Transverse colon (tissue), 4 donors: ENCODE measurements at regions not wholly inside any gene's neighbourhood (a gene's known extent, or its start where the extent isn't known, plus 50 kb on each side); places are given as distances from the start of the nearest gene placed in this dataset.

Experiments used
- DNase-seq: peaks from one replicate; pipeline ENCODE4 v3.0.0-alpha.2; 2019
- H3K27ac ChIP-seq, 4 donors: fragments of 200-600 bp; sonication (generic); 2 replicates each; pipeline ENCODE4 v1.5.1; 2016 to 2018; ENCODE audit warnings: inconsistent platforms in 4 of 4
- H3K27me3 ChIP-seq: fragments of 200-600 bp; sonication (generic); 2 replicates; pipeline ENCODE4 v1.5.1; 2017; ENCODE audit warnings: inconsistent platforms
- H3K36me3 ChIP-seq, 4 donors: fragments of 200-600 bp; sonication (generic); 2 replicates each; pipeline ENCODE4 v1.5.1; 2017 to 2019; ENCODE audit warnings: inconsistent platforms in 4 of 4
- H3K4me1 ChIP-seq, 4 donors: fragments of 200-600 bp; sonication (generic); 2 replicates each; pipeline ENCODE4 v1.5.1; 2017 to 2020; ENCODE audit warnings: inconsistent platforms in 4 of 4
- H3K4me3 ChIP-seq, 4 donors: fragments of 200-600 bp; sonication (generic); 1 replicate in 1 of 4; 2 replicates in 3 of 4; pipeline versions ENCODE4 v1.5.1 to v1.6.1; 2017 to 2019; ENCODE audit warnings: inconsistent platforms in 4 of 4
- H3K9me3 ChIP-seq, 2 donors: fragments of 200-600 bp; sonication (generic); 2 replicates each; pipeline ENCODE4 v1.5.1; 2017 to 2019; ENCODE audit warnings: inconsistent platforms in 2 of 2
- EP300 ChIP-seq: sonication (generic); formaldehyde crosslinking; IDR thresholded peaks from one replicate; pipeline ENCODE4 v1.6.1; 2017; ENCODE audit warnings: antibody characterized with exemption, low read depth
- POLR2A ChIP-seq: fragments of 450-650 bp; IDR thresholded peaks from one replicate; pipeline ENCODE4 v1.6.1; 2016; ENCODE audit warnings: antibody characterized with exemption, mild to moderate bottlenecking, moderate library complexity
- POLR2AphosphoS5 ChIP-seq, 3 donors: sonication (generic); formaldehyde crosslinking; IDR thresholded peaks; one replicate each; pipeline ENCODE4 v1.6.1; 2016; ENCODE audit warnings: antibody characterized with exemption in 3 of 3
- WGBS, 2 donors: methylation state at CpG; one replicate each; pipeline ENCODE4 v1.1.5; 2018; ENCODE audit warnings: low coverage in 1 of 2; 5-methylcytosine and 5-hydroxymethylcytosine counted together
- in situ Hi-C, 4 donors: fragments of 200-750 bp; cut with MboI; loops; one replicate each; pipeline versions ENCODE4 v1.15.0 to v1.15.1; 2017; ENCODE audit warnings: low sequenced_read_pairs in 3 of 4, low pct_ligation_motif_present in 1 of 4, low pct_unique_long_range_greater_than_20kb in 1 of 4
- intact Hi-C: fragments of 100-400 bp; cut with DNase I; formaldehyde crosslinking; loops from one replicate; pipeline ENCODE4 v1.15.1; 2023; ENCODE audit warnings: low total_unique reads
- TF ChIP-seq, protein P1 (sequence below), 5 experiments: fragments of 200-600 bp in 3 of 5; fragments of 450-650 bp in 2 of 5; sonication (generic) in 3 of 5; IDR thresholded peaks; 1 replicate in 2 of 5; 2 replicates in 3 of 5; pipeline ENCODE4 v1.5.1; 2016 to 2017; ENCODE audit warnings: antibody characterized with exemption in 5 of 5, inconsistent platforms in 3 of 5, mild to moderate bottlenecking in 2 of 5, moderate library complexity in 1 of 5

GRCh38 chr2:134774786-134775641 is 56.2 kb upstream of the TMEM163 start:
- Histone ChIP-seq H3K27me3 (no peaks in the 10 kb centered on the region), H3K36me3 (no peaks in the 10 kb centered on the region), H3K27ac (no peak overlapping the region), H3K4me3 (no peak overlapping the region), H3K4me1 (no peaks in the 10 kb centered on the region), H3K9me3 (no peaks in the 10 kb centered on the region)
- TF ChIP-seq, protein P1, sequence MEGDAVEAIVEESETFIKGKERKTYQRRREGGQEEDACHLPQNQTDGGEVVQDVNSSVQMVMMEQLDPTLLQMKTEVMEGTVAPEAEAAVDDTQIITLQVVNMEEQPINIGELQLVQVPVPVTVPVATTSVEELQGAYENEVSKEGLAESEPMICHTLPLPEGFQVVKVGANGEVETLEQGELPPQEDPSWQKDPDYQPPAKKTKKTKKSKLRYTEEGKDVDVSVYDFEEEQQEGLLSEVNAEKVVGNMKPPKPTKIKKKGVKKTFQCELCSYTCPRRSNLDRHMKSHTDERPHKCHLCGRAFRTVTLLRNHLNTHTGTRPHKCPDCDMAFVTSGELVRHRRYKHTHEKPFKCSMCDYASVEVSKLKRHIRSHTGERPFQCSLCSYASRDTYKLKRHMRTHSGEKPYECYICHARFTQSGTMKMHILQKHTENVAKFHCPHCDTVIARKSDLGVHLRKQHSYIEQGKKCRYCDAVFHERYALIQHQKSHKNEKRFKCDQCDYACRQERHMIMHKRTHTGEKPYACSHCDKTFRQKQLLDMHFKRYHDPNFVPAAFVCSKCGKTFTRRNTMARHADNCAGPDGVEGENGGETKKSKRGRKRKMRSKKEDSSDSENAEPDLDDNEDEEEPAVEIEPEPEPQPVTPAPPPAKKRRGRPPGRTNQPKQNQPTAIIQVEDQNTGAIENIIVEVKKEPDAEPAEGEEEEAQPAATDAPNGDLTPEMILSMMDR (IDR thresholded peaks at IDR 0.05) = no peak
- no peak for TF ChIP-seq POLR2A
- no peak for TF ChIP-seq EP300
- no peak for TF ChIP-seq POLR2AphosphoS5 (IDR thresholded peaks at IDR 0.05)
- WGBS, 2 donors = 53 to 66% methylated on average over 5 to 10 of the region's 10 CpGs
- intact Hi-C loops (no loop called here), in situ Hi-C loops (no loop called here)
- no peak for DNase-seq

GRCh38 chr2:134776836-134777235 is 58.0 kb upstream of the TMEM163 start:
- Histone ChIP-seq H3K4me1 (no peaks in the 10 kb centered on the region), H3K4me3 (no peak overlapping the region), H3K27ac (no peak overlapping the region), H3K9me3 (no peaks in the 10 kb centered on the region), H3K36me3 (no peaks in the 10 kb centered on the region), H3K27me3 (no peaks in the 10 kb centered on the region)
- DNase-seq = no peak
- TF ChIP-seq, protein P1 (IDR thresholded peaks at IDR 0.05) = no peak
- TF ChIP-seq POLR2A = no peak
- TF ChIP-seq POLR2AphosphoS5 (IDR thresholded peaks at IDR 0.05) = no peak
- no peak for TF ChIP-seq EP300
- in situ Hi-C loops (no loop called here), intact Hi-C loops (no loop called here)
- WGBS, 2 donors = 88 to 100% methylated on average over 2 to 3 of the region's 3 CpGs

GRCh38 chr2:134777593-134777992 is 58.8 kb upstream of the TMEM163 start:
- intact Hi-C loops (no loop called here), in situ Hi-C loops (no loop called here)
- no peaks in the 10 kb centered on the region for H3K27me3 ChIP-seq
- H3K36me3 ChIP-seq = no peaks in the 10 kb centered on the region
- H3K4me1 ChIP-seq = no peaks in the 10 kb centered on the region
- no peaks in the 10 kb centered on the region for H3K9me3 ChIP-seq
- TF ChIP-seq, protein P1 (IDR thresholded peaks at IDR 0.05) = no peak
- TF ChIP-seq POLR2AphosphoS5 (IDR thresholded peaks at IDR 0.05) (no peak), POLR2A (no peak), EP300 (no peak)
- no peak for DNase-seq
- H3K4me3 ChIP-seq = no peak overlapping the region
- H3K27ac ChIP-seq = no peak overlapping the region
- 71 to 94% methylated on average over 1 to 4 of the region's 4 CpGs for WGBS, 2 donors

- Histone ChIP-seq H3K4me3 (no peak overlapping the region), H3K27ac (no peak overlapping the region), H3K9me3 (no peaks in the 10 kb centered on the region), H3K36me3 (no peaks in the 10 kb centered on the region), H3K4me1 (no peaks in the 10 kb centered on the region), H3K27me3 (no peaks in the 10 kb centered on the region)
- intact Hi-C loops = no loop called here
- DNase-seq = no peak
- TF ChIP-seq EP300 = no peak
- TF ChIP-seq POLR2AphosphoS5 (IDR thresholded peaks at IDR 0.05) = no peak
- no peak for TF ChIP-seq POLR2A
- TF ChIP-seq, protein P1 (IDR thresholded peaks at IDR 0.05) = no peak
- in situ Hi-C loops = no loop called here
- 90 to 94% methylated on average over 1 to 4 of the region's 4 CpGs for WGBS, 2 donors
These were observed 59.6 kb upstream of the TMEM163 start for GRCh38 chr2:134778372-134778771.
